ENCODE measurements at regions not wholly inside any gene's neighbourhood (a gene's known extent, or its start where the extent isn't known, plus 50 kb on each side); places are given as distances from the start of the nearest gene placed in this dataset.
"Not testable (repeated sequence)": the region's sequence is repeated elsewhere in the genome, so short reads cannot be mapped to it uniquely, and the experiment has no call there.

DNA sequence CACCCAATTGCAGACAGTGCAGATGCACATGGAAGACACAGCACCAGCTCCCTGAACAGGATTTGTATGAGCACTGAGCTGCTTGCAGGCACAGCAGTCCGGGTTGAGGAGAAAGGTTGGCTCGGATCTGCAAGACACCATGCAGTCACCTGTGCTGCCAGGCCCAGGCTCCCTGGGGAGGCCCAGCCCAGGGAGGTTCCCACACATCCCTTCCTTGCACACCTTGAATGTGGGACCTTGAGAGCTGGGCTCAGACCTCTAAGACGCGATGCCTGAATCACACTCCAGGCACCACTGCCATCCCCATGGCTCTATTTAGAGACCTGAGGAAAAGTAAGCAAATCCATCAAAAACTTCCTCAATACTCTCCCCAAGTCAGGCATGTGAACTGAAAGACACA lies 397.7 kb downstream of the TCERG1L start:
- DNase-seq = no peak

DNA sequence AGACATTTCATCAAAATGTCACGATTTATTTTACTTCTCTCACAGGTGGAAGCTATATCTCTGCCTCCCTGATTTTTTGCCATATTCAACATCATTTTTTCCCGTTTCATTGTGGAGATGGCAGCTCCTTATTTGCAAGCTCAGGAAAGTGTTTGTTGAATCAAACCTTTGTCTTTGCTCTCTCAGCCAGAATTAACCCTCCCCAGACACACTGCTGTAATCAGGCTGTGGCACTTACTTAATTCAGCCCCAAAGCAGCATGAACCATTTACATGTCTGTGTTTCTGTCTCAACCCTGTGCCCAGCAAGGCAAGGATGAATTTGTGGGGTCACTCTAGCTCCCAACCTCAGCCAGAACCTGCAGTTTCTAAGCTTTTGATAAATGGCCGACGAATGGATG lies 397.2 kb downstream of the TCERG1L start:
- no peak for DNase-seq

DNA sequence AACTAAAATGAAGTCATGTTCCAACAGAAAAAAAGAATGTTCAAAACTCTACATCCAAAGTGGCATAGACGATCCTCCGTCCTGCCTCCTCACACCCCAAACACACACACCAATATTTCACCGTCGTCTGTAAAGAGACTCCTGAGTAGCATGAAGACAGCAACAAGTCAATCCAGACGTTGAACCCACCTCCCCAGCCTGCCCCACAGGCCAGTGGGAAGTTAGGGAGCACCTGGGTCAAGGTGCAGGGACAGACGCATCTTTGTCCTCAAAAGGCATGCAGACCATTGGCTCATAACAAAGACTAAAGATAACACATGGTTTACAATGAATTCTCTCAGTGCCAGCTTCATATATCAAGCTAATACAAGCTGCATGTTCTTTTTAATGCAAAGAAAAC lies 396.5 kb downstream of the TCERG1L start:
- no peak for DNase-seq

DNA sequence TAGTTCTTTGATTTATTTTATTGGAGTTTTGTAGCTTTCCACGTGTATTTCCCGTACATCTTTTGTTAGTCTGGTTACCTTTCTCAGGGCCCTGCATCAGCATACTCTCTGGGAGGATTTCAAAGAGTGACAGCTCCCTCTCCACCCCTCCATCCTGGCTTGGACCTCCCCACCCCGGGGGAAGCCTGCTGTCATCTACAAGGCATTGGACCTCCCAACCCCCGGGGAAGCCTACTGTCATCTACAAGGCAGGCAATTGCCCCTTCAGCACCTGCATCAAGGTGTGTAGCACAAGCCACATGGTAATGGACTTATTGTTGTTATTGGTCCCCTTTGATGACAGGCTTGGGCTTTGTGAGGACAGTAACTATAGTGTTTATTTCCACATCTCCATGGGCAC lies 390.1 kb downstream of the TCERG1L start:
- no peak for DNase-seq

DNA sequence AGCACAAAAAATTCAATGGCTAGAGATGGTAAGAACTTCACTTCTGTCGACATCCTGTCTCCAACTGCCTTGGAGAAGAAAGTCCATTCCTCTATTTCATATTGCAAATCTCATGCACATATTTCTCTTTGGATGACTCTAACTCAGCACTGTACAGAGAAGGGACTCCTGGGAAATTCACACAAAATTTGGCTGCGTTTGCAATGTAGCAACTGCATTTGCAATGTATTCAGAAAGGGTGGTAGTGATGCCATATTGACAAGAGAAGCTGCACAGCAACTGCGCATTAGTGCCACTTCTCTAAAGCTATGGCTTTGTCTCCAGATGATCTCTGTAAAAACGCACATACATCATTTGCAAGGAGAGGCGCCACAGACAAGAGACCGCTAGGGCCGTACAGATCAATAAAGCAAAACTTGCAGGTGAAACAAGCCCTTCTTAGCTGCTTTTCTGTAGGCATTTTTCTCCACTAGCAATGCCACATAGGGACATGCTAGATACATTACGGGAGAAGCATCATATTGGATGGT lies 389.5 kb downstream of the TCERG1L start:
- DNase-seq = no peak

DNA sequence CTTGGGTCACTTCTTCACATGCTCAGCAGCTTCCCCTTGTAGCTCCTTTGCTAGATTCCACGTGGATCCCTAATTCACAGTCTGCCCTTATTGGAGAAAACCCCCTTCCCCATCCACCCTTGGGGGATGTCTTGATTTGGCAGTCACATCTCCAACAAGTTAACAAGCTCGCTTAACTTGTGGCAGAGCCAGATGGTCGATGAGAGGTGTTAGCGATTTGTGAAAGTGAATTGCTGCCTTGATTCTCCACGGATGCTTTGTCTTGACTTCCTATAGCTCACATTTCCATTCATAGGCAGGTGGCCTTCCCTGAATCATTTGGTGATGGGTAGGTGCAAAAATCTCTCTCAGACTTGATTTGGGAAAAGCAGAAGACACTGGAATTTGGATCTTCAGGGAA lies 387.9 kb downstream of the TCERG1L start:
- no peak for DNase-seq

DNA sequence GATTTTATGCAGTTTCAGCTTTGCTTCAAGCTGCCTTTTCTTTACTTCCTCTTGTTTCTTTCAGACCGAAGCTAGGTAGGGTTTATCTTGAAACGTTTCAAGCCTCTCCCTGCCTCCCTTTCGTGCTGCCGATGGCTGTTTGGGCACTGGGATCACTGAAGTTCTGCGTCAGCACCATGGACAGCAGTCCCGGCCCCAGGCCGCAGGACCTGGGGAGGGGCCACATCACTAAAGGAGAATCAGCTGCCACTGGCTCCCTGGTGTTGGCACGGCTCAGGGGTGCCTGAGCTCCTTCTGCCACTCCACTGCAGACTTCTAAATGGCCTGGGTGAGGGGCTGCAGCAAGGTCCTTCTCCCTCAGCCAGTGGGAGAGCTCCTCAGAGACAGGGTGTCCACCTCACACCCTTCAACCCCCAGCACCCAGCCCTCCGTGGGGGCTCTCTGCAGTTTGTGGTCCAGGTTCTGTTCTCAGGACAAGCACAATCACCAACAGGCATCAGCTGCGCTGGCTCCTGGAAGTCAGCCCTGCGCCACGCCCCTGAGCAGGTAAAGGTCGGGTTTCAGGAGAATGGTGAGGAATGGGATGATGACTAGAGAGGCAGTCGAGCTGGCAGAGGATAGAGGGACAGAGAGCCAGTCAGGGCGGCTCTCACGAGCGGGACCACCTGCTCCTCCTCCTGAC lies 387.2 kb downstream of the TCERG1L start:
- DNase-seq = no peak

DNA sequence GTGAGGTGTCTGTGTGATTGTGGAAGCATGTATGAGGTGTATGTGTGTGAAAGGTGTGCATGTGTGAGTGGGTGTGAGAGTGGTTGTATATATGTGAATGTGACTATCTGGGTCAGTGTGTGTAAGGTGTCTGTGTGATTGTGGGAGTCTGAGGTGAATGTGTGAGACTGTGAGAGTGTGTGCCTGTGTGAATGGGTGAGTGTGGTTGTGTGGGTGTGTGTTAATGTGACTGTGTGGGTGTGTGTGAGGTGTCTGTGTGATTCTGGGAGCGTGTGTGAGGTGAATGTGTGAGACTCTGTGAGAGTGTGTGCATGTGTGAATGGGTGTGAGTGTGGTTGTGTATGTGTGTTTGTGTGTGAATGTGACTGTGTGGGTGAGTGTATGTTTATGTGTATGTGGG lies 385.1 kb downstream of the TCERG1L start:
- no peak for DNase-seq

DNA sequence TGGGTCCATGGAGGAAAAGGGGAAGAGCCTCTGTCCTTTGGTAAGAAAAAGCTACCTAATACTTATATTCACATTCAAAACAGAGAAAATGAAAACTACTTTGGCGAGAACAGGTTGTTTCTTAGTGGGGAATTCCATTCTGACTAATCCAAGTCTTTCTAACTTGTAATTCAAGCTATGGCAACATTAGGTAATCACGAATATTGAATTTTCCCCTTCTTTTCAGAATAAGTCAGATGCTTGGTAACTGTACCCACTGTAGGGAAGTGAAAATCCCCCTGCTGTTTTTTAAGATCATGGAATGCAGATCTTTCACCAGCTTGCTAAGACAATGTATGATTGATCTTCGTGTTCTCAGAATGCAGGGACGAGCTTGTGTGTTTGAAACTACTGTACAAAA lies 384.4 kb downstream of the TCERG1L start:
- no peak for DNase-seq

DNA sequence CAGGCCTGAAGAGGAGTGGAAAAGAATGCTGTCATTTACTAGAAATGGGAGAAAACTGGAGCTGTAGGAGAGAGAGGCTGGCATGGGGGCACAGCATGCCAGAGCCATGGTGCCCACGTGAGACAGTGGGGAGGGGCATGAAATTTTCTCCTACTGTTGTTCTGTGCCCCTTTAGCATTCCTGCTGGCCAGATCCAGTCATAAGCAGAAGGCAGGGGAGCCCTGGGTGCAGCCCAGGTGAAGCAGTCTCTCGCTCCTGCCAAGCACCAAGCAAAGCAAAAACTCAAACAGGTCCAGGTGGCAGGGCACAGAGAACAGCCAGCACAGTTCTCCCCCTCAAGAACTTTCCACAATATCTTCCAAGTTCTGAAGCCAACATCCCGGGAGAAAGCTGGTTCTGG lies 383.2 kb downstream of the TCERG1L start:
- no peak for DNase-seq

DNA sequence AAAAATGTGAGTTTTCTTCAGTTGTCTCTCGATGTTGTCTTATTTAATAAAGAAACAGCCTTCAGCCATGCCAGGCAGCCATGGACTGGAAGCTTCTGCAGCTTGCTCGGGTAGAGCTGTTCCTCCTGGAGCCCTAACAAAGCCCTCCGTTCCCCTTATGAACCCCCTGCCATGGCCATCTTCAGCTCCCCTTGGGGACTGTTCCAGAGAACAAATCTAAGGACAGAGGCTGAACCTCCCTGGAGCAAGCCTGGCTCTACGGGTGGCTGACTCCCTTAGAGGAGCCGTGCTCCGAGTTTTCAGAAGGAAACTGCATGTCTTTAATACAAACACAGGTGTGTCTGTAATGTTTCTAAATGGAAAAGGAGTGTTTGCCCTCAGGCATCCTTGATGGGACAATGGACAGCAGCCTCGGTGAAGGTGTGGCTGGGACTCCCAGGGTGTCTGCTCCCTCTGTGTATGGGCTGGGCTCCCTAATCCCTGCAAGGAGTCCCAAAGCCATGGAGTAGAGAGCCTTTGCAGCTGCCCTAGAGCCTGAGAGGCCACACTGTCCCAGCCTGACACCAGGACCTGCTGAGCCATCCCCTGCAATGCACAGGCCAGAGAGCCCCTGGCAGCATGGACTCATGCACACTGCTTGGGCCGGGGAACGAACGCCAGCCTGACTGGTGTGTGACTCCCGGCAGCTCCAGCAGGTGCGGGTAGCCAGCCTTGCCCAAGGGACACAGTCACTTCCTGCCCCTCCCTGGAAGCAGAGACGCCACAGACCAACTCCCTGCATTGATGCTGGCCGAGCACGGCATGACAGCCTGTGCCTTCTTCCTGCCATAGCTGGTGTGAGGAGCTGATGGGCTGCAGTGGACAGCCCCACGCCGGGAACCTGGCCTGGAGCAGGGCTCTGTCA lies 381.8 kb downstream of the TCERG1L start:
- no peak for DNase-seq

DNA sequence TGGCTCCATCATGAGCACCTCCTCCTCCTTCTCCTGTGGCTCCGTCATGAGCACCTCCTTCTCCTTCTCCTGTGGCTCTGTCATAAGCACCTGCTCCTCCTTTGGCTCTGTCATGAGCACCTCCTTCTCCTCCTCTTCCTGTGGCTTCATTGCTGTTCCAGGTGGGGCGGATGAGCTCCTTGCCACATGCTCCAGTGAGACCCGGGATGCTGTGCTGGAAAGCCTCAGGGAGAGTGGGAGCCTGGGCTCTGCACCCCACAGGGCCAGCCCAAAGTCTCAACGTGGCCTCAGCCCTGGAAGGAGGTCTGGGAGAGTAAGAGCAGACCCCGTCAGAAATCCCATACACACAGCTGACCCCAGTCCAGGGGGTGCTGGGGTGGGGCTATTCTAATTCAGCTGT lies 380.7 kb downstream of the TCERG1L start:
- DNase-seq = no peak

DNA sequence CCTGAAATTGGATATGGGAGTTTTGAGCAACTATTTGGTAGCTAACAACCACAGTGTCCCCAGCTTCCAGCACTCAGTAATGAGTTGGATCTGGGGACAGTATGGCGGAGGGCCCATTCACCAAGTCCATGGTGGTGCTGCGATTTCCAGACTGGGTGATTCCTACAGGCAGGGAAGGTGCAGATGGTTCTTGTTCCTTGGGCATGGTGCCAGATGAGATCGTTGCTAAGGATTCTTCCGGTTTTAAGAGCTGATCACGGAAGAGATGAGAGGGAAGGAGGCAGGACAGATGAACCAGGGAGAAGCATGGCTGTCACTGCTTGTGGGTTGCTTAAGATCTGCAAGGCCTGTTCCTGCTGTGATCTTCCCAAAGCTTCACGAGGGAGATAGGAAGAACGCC lies 380.3 kb downstream of the TCERG1L start:
- DNase-seq = no peak

DNA sequence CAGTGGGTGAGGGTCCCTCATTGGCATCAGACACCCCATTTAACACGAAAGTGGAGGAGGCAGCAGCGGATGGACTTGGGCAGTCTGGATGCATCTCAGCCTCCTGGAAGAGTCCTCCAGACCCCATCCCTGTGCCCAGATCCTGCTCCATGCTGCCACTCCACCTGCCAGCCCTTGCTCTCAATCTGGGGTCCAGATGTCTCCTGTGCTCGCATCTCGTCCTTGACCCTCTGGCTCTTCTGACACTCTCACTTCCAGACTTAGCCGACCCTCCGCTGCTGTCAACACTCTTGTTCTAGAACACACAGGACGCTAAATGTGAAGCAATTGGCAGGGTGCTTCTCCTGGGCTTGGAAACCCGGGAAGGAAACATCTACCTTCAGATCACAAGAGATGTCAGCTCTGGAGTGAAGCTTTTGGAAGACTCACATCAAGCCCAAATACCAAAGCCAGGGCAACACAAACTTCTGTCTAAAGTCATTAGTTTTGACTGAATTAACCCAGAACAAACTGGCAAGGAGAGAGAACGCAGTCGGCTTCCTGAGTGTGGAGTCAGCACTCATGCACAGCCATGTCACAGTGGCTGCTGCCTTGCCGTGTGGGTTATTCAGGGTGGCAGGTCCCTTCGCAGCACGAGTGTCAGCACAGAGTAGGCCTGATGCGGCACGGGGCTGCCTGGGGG lies 379.1 kb downstream of the TCERG1L start:
- DNase-seq = no peak

DNA sequence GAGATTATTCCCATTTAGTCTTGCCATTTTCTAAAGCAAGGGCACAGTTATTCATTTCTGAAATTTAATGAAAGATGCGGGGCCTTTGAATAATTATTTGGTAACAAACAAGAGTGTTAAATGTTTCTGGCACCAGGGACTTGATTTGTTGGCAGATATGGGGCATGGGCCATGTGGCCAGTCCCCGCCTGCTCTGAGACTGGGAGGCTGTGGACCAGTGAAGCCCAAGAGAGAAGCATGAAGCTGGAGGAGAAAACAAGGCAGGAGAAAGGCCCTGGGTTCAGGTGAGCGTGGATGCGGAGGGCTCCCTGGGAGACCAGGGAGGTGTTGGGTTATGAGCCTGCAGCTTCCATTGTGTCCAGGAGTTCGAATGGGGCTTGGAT lies 378.5 kb downstream of the TCERG1L start:
- DNase-seq = no peak

DNA sequence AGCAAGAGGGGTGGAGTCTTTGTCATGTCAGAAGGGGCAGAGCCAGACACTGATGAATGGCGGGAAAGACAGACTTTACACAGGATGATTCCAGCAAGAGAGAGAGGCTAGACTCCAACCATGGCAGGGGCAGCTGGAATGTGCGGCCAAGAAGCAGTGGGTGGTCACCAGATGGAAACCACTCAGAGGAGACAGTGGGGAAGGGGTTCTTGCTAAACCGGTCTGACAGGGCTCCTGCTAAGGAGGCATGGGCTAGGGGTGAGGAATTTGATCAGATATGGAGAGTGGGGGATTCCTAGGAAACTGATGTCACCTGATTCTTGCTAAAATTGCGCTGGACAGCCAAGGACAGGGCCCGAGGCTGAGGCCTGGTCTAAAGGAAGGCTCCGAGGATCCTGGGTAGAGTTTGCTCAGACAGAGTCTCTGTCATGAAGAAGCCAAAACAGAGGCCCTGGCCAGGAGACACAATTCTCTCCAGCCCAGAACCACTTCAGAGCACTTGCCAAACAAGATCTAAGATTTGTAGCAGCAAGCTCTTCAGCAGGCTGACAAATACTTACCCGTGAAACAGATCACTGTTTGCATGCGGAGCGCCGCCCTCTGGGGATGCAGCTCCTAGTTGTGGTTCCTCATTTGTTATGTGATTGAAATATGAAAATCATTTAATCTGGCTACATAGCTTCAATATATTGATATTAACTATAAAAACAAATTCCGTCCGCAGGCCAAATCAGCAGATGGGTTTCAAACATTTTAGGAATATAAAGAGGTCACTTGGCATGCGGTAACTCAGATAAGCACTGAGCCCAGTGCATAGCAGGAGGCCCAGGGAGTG lies 377.0 kb downstream of the TCERG1L start:
- DNase-seq = peak; percentile 45

DNA sequence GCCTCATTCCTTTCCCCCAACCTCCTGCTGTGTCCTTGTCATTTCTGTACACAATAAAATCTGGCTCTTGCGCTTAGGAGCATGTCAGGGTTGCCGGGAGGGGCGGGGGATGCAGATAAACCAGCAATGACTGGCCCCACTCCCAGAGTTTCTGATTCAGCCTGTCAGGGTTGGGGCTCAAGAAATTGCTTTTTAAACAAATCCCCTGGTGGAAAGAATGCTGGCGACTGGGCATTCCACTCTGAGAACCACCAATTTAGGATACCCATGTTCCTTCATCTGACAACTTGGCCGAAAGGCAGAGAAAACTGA lies 376.4 kb downstream of the TCERG1L start:
- DNase-seq = no peak

DNA sequence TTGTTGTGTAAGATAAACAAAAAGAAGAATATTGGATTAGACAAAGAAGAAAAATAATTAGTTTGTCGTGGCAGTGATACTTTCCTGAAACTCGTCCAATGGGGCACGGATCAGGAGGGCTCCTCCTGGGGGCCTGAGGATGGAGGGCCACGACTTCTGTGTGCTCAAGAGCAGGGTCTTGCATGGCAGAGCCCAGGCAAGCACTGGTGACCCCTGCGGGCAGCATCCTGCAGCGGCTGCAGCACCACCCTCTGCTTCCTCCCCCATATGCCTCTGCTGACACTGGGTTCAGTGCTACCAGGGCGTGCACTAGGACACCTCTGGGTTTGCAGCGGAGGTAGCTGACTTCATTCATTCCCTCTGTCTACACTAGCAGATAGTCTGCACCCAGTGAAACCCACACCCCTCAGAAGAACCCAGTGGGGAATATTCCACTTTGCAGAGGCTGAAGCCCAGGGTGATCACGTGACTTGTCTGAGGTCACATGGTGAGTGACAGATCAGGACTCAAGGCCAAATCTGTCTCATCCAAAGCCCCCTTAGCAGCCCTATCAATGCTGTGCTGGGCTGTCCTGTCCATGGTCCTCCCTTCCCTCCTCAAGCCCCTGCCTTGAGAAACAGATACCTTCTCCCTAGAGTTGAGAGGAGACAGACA lies 375.5 kb downstream of the TCERG1L start:
- no peak for DNase-seq

DNA sequence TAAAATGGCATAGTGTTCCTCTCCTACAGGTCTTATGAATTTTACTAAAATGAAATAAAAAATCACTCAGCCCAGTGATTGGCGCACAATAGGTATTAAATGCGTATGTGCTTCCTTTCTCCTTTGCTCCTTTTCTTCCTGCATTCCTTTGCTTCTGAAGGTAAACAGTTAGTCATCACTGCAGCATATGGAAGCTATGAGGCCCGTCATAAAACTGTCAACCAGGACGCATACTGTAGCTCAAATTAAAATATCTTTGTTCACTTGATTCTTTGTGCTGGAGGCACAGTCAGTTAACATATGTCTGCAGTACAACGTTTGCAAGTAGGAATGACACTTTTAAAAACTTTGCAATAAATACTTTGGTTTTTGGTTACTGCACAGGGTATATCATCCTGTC lies 374.7 kb downstream of the TCERG1L start:
- DNase-seq = no peak

DNA sequence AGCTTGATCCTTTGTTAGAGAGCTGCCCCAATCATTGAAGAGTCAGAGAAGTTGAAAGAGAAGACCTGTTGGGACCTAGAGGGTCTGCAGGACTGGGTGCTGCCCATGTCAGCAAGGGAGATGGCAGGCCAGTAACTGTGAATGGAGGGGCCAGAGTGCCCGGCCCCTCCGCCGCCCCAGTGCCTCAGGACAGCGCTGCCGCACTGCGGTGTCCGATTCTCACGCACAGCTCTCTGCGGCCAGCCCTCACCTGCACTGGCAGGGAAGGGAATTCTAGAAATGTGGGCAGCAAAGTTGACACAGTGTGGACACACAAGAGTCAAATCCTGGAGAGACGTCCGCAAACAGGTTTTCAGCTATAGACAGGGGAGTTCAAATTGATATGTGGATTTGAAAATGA lies 373.5 kb downstream of the TCERG1L start:
- DNase-seq = no peak

DNA sequence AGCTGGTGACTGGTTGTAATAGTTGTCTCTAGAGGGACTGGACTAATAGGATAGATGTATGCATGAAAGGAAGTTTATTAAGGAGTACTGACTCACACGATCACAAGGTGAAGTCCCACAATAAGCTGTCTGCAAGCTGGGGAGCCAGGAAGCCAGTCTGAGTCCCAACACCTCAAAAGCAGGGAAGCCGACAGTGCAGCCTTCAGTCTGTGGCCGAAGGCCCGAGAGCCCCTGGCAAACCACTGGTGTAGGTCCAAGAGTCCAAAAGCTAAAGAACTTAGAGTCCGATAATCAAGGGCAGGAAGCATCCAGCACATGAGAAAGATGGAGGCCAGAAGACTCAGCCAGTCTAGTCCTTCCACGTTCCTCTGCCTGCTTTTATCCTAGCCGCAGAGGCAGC lies 372.6 kb downstream of the TCERG1L start:
- DNase-seq = not testable (repeated sequence)

DNA sequence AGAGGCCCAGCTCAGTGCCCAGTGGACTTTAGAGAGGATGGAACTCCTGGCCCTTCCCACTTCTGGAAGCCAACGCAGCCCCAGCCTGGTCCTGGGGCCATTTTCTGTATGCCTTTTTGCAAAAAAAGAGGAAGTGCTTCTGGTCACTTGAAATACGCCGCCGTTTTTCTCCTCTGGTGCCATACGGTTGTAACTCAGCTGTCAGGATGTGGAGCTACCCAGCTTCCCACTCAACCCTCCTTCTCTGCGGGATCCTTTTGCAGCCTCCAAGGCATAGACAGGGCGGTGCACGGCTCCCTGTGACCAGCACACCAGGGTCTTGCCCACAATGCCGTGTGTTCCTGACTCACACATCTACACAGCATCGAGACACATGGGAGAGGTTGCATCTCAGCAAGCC lies 369.6 kb downstream of the TCERG1L start:
- no peak for DNase-seq
